GM23338 (cell line): ENCODE measurements at regions not wholly inside any gene's neighbourhood (a gene's known extent, or its start where the extent isn't known, plus 50 kb on each side); places are given as distances from the start of the nearest gene placed in this dataset.

Source experiments
- ATAC-seq: fragments of 200-7000 bp; cut with Tn5 transposase; 3 replicates; pipeline ENCODE4 v1.9.1; 2020
- DNase-seq: peaks from one replicate; pipeline ENCODE4 v3.0.0-alpha.2; 2015; ENCODE audit warnings: low spot score
- H2AFZ ChIP-seq: fragments of 200-600 bp; sonication (generic); 2 replicates; pipeline ENCODE4 v1.8.0; 2016; ENCODE audit warnings: antibody characterized with exemption, mild to moderate bottlenecking, moderate library complexity
- H3F3A ChIP-seq: fragments of 200-600 bp; sonication (generic); replicated peaks from 2 replicates; pipeline ENCODE4 v1.8.0; 2017; ENCODE audit warnings: antibody characterized with exemption, mixed run types, low read depth
- H3K27ac ChIP-seq: fragments of 200-600 bp; sonication (generic); 2 replicates; pipeline ENCODE4 v1.6.1; 2016; ENCODE audit warnings: low read depth
- H3K27me3 ChIP-seq: fragments of 200-600 bp; sonication (generic); 2 replicates; pipeline ENCODE4 v1.8.0; 2016; ENCODE audit warnings: mild to moderate bottlenecking, mixed run types, moderate library complexity; ENCODE audit not compliant: insufficient read depth
- H3K36me3 ChIP-seq: fragments of 200-600 bp; sonication (generic); 2 replicates; pipeline ENCODE4 v1.8.0; 2016; ENCODE audit warnings: mild to moderate bottlenecking; ENCODE audit not compliant: insufficient read depth
- H3K4me1 ChIP-seq: fragments of 200-600 bp; sonication (generic); 2 replicates; pipeline ENCODE4 v1.8.0; 2016; ENCODE audit warnings: mild to moderate bottlenecking, moderate library complexity; ENCODE audit not compliant: insufficient read depth
- H3K4me2 ChIP-seq: fragments of 200-600 bp; sonication (generic); 2 replicates; pipeline ENCODE4 v1.7.1; 2017; ENCODE audit warnings: mixed run types
- H3K4me3 ChIP-seq: fragments of 200-600 bp; sonication (generic); 2 replicates; pipeline ENCODE4 v1.6.1; 2016; ENCODE audit warnings: mixed run types
- H3K79me2 ChIP-seq: fragments of 200-600 bp; sonication (generic); replicated peaks from 2 replicates; pipeline ENCODE4 v1.8.0; 2017; ENCODE audit warnings: mild to moderate bottlenecking; ENCODE audit not compliant: insufficient read depth
- H3K9me2 ChIP-seq: fragments of 200-600 bp; sonication (generic); 2 replicates; pipeline ENCODE4 v1.8.0; 2017; ENCODE audit not compliant: insufficient read depth
- H4K20me1 ChIP-seq: fragments of 200-600 bp; sonication (generic); replicated peaks from 2 replicates; pipeline ENCODE4 v1.8.0; 2017; ENCODE audit warnings: mild to moderate bottlenecking; ENCODE audit not compliant: insufficient read depth
- H3K27ac Mint-ChIP-seq: 2 replicates; pipeline ENCODE4 v1.8.0; 2020; ENCODE audit warnings: inconsistent platforms, mild to moderate bottlenecking, moderate library complexity, mixed read lengths
- H3K27me3 Mint-ChIP-seq: 3 replicates; pipeline ENCODE4 v1.8.0; 2022; ENCODE audit warnings: low read depth, mild to moderate bottlenecking, moderate library complexity, mixed read lengths, inconsistent platforms; ENCODE audit not compliant: insufficient read depth, poor library complexity
- H3K36me3 Mint-ChIP-seq: 3 replicates; pipeline ENCODE4 v1.8.0; 2021; ENCODE audit warnings: low read depth, mild to moderate bottlenecking, inconsistent platforms, moderate library complexity, mixed read lengths
- H3K4me1 Mint-ChIP-seq: 3 replicates; pipeline ENCODE4 v1.8.0; 2020; ENCODE audit warnings: mild to moderate bottlenecking, inconsistent platforms, mixed read lengths
- H3K4me3 Mint-ChIP-seq: 3 replicates; pipeline ENCODE4 v1.8.0; 2021; ENCODE audit warnings: moderate library complexity, mild to moderate bottlenecking, inconsistent platforms, mixed read lengths
- H3K9me3 Mint-ChIP-seq: 3 replicates; pipeline ENCODE4 v1.8.0; 2020; ENCODE audit warnings: moderate library complexity, mild to moderate bottlenecking, inconsistent platforms, mixed read lengths
- EZH2 ChIP-seq: fragments of 200-600 bp; sonication (generic); IDR thresholded peaks from one replicate; pipeline ENCODE4 v1.8.0; 2017; ENCODE audit warnings: antibody characterized with exemption, mild to moderate bottlenecking, low read depth; ENCODE audit not compliant: unreplicated experiment
- JUNB ChIP-seq: IDR thresholded peaks from one replicate; pipeline ENCODE4 v1.6.1; 2016; ENCODE audit warnings: antibody characterized with exemption; ENCODE audit not compliant: unreplicated experiment
- NANOG ChIP-seq: IDR thresholded peaks from 2 replicates; pipeline ENCODE4 v1.6.1; 2016; ENCODE audit warnings: antibody characterized with exemption, borderline replicate concordance
- POLR2AphosphoS5 ChIP-seq: IDR thresholded peaks from 2 replicates; pipeline ENCODE4 v1.6.1; 2016; ENCODE audit warnings: antibody characterized with exemption, low read depth
- ZNF114 ChIP-seq: fragments of 250-450 bp; sonication (Bioruptor Pico); IDR thresholded peaks from 2 replicates; pipeline ENCODE4 v1.5.0; 2020; ENCODE audit warnings: mild to moderate bottlenecking, moderate library complexity
- TF ChIP-seq, protein P1 (sequence below): fragments of 250-450 bp; sonication (Bioruptor Pico); IDR thresholded peaks from 2 replicates; pipeline ENCODE4 v1.5.0; 2020; ENCODE audit warnings: mild to moderate bottlenecking, moderate library complexity
- TF ChIP-seq, protein P2 (sequence below): IDR thresholded peaks from one replicate; pipeline ENCODE4 v1.6.1; 2018; ENCODE audit warnings: antibody characterized with exemption; ENCODE audit not compliant: unreplicated experiment

DNA sequence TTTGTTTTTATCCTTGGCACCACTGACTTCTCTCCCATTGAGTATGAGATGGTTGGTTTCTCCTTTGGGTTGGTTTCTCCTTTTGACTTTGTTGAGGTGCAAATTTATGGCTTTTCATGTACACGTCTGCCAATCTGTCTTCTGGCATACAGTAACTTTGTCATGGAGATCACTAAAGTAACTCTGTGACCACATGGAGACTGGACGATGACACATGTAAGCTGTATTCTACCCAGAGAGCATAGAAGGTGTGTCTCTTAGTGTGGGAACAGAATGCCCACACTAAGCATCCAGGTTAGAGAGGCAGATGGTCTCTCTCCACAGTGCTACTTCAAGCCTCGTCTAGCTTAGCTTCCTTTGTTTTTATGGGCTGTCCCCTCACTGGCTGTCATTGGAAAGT is 897.5 kb downstream of the SUCLG1 start (continued):
- TF ChIP-seq EZH2: no peak
- no peak for TF ChIP-seq ZNF114 (CRISPR knock-in tag)
- no peak for TF ChIP-seq JUNB
- TF ChIP-seq, protein P1, sequence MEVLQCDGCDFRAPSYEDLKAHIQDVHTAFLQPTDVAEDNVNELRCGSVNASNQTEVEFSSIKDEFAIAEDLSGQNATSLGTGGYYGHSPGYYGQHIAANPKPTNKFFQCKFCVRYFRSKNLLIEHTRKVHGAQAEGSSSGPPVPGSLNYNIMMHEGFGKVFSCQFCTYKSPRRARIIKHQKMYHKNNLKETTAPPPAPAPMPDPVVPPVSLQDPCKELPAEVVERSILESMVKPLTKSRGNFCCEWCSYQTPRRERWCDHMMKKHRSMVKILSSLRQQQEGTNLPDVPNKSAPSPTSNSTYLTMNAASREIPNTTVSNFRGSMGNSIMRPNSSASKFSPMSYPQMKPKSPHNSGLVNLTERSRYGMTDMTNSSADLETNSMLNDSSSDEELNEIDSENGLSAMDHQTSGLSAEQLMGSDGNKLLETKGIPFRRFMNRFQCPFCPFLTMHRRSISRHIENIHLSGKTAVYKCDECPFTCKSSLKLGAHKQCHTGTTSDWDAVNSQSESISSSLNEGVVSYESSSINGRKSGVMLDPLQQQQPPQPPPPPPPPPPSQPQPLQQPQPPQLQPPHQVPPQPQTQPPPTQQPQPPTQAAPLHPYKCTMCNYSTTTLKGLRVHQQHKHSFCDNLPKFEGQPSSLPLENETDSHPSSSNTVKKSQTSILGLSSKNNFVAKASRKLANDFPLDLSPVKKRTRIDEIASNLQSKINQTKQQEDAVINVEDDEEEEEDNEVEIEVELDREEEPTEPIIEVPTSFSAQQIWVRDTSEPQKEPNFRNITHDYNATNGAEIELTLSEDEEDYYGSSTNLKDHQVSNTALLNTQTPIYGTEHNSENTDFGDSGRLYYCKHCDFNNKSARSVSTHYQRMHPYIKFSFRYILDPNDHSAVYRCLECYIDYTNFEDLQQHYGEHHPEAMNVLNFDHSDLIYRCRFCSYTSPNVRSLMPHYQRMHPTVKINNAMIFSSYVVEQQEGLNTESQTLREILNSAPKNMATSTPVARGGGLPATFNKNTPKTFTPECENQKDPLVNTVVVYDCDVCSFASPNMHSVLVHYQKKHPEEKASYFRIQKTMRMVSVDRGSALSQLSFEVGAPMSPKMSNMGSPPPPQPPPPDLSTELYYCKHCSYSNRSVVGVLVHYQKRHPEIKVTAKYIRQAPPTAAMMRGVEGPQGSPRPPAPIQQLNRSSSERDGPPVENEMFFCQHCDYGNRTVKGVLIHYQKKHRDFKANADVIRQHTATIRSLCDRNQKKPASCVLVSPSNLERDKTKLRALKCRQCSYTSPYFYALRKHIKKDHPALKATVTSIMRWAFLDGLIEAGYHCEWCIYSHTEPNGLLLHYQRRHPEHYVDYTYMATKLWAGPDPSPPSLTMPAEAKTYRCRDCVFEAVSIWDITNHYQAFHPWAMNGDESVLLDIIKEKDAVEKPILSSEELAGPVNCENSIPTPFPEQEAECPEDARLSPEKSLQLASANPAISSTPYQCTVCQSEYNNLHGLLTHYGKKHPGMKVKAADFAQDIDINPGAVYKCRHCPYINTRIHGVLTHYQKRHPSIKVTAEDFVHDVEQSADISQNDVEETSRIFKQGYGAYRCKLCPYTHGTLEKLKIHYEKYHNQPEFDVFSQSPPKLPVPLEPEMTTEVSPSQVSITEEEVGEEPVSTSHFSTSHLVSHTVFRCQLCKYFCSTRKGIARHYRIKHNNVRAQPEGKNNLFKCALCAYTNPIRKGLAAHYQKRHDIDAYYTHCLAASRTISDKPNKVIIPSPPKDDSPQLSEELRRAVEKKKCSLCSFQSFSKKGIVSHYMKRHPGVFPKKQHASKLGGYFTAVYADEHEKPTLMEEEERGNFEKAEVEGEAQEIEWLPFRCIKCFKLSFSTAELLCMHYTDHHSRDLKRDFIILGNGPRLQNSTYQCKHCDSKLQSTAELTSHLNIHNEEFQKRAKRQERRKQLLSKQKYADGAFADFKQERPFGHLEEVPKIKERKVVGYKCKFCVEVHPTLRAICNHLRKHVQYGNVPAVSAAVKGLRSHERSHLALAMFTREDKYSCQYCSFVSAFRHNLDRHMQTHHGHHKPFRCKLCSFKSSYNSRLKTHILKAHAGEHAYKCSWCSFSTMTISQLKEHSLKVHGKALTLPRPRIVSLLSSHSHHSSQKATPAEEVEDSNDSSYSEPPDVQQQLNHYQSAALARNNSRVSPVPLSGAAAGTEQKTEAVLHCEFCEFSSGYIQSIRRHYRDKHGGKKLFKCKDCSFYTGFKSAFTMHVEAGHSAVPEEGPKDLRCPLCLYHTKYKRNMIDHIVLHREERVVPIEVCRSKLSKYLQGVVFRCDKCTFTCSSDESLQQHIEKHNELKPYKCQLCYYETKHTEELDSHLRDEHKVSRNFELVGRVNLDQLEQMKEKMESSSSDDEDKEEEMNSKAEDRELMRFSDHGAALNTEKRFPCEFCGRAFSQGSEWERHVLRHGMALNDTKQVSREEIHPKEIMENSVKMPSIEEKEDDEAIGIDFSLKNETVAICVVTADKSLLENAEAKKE (CRISPR knock-in tag): no peak
- no peak for TF ChIP-seq POLR2AphosphoS5

DNA sequence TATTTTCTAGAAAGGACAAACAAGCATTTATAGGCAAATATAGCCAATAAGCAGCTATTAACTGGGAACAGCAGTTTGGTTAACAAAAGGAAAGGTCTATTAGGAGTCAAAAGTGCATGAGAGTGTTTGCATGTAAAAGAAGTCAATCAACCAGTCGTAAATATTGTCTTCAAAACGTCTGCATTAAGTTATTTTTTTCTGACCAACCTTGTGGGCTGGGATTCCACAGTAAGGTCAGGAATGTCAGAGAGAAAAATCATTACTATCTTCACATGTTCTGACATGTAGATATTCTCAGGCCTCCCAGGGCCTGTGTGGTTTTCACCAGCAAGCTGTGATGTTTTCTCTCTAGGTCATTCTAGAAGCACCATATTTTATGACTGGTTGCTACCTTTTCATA is 922.5 kb downstream of the SUCLG1 start:
- ATAC-seq (no peak), DNase-seq (no peak)
- no peak overlapping the region for H3K4me3 ChIP-seq
- H3K36me3 Mint-ChIP-seq: no peaks in the 10 kb centered on the region
- H3K36me3 ChIP-seq: no peaks in the 10 kb centered on the region
- H3F3A ChIP-seq: no peaks in the 10 kb centered on the region
- H3K9me2 ChIP-seq: peaks cover 8% of the 10 kb centered on the region
- no peaks in the 10 kb centered on the region for H4K20me1 ChIP-seq
- H3K9me3 Mint-ChIP-seq: no peaks in the 10 kb centered on the region
- H2AFZ ChIP-seq: no peak overlapping the region
- H3K79me2 ChIP-seq: no peaks in the 10 kb centered on the region
- peaks cover 4% of the 10 kb centered on the region; the same call in 1 of the 2 replicates for H3K4me1 ChIP-seq
- no peaks in the 10 kb centered on the region for H3K27me3 Mint-ChIP-seq
- H3K4me3 Mint-ChIP-seq: no peak overlapping the region
- no peak overlapping the region for H3K27ac ChIP-seq
- H3K4me2 ChIP-seq: peak overlapping the region; percentile 27; the same call in 1 of the 2 replicates
- peaks cover 16% of the 10 kb centered on the region for H3K4me1 Mint-ChIP-seq
- H3K27ac Mint-ChIP-seq: no peak overlapping the region; the same call in 1 of the 2 replicates
- H3K27me3 ChIP-seq: no peaks in the 10 kb centered on the region
- TF ChIP-seq, protein P2, sequence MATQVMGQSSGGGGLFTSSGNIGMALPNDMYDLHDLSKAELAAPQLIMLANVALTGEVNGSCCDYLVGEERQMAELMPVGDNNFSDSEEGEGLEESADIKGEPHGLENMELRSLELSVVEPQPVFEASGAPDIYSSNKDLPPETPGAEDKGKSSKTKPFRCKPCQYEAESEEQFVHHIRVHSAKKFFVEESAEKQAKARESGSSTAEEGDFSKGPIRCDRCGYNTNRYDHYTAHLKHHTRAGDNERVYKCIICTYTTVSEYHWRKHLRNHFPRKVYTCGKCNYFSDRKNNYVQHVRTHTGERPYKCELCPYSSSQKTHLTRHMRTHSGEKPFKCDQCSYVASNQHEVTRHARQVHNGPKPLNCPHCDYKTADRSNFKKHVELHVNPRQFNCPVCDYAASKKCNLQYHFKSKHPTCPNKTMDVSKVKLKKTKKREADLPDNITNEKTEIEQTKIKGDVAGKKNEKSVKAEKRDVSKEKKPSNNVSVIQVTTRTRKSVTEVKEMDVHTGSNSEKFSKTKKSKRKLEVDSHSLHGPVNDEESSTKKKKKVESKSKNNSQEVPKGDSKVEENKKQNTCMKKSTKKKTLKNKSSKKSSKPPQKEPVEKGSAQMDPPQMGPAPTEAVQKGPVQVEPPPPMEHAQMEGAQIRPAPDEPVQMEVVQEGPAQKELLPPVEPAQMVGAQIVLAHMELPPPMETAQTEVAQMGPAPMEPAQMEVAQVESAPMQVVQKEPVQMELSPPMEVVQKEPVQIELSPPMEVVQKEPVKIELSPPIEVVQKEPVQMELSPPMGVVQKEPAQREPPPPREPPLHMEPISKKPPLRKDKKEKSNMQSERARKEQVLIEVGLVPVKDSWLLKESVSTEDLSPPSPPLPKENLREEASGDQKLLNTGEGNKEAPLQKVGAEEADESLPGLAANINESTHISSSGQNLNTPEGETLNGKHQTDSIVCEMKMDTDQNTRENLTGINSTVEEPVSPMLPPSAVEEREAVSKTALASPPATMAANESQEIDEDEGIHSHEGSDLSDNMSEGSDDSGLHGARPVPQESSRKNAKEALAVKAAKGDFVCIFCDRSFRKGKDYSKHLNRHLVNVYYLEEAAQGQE: no peak
- TF ChIP-seq NANOG: peak; percentile 83; the same call in 1 of the 2 replicates
